ENCODE measurements at regions not wholly inside any gene's neighbourhood (a gene's known extent, or its start where the extent isn't known, plus 50 kb on each side); places are given as distances from the start of the nearest gene placed in this dataset.

DNA sequence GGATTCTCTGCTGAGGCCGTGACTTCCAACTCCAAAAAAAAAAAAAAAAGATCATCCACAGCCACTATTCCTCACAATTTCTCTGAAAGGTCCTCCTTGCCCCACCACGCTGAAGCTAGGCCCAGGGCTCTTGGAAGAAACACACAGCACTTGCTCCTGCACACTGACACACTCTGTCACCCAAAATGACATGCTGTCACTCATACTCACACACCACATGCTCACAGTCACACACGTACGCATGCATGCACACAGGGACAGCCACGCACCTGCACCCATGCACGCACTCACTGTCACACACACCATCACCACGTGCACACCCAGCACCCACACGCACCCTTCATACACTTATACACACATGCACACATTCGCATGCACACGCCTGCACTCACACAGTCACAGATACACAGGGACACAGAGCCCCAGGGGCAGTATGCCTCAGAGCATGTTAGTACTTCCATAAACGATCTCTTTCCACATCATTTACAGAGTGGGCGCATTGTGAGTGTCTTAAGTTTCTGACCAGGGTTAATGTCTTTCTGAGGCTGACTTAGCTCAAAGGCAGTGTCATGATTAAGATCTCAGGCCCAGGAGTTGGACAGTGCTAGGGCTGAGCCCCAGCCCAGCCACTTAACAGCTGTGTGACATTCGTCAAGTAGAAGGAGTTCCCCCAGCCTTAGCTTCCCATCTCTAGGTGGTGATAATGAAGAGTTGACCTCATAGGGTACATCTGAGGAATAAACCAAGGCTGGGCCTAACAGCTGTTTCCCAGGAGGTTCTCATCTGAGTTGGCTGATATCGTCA is 93.4 kb downstream of the GLI2 start:
- DNase-seq (ENCODE audit: low read depth) = no peak

DNA sequence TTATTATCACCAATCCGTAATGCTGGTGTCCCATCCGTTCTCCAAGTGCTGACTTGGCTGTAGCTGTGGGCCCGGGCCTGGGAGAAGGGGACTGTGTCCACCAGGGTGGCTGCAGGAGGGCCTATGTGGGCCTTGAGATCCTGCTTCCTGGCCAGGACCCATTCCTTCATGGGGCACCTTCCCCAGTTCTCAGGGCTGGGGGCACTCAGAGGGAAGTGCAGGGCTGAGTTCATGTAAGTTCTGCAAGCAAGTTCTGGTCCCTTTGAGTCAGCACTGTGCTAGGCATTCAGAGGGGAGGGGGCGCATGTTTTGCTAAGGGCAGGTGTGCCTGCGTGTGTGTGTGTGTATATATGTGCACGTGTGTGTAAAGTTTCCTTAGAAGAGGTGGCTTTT is 94.0 kb downstream of the GLI2 start:
- DNase-seq (ENCODE audit: low read depth) = no peak

DNA sequence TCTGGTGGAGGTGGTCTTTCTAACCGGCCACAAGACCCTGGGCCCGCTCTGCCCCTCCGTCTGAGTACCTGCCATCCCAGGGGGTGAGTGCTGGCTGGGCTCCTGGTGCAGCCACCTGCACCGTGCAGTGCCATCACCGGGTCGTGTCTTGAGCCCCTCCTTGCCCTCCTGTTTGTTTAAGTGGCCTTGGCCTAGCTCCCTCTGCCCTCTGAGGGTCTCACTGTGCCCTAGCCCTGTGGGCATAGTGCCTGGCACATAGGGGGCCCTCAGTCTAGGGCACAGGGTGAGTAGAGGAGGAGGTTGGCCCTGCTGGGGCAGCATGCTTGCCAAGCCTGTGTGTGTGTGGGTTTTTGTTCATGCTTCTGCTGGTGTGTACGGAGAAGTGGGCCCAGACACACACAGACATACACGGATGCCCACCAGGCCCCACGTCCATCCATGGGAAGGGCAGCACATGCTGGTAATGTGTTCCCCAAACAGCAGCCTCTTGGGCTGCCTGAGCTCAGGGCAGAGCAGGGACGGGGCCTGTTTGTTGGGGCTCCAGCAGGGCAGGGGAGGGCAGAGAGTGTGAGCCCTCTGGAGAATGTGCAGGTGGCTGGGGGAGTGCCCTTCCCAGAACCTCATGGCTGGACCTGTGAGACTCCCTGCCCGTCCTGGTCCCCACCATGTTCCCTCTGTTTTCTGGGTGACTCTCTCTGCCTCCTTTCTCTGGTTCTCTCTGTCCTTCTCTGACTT is 94.6 kb downstream of the GLI2 start:
- DNase-seq (ENCODE audit: low read depth) = no peak

DNA sequence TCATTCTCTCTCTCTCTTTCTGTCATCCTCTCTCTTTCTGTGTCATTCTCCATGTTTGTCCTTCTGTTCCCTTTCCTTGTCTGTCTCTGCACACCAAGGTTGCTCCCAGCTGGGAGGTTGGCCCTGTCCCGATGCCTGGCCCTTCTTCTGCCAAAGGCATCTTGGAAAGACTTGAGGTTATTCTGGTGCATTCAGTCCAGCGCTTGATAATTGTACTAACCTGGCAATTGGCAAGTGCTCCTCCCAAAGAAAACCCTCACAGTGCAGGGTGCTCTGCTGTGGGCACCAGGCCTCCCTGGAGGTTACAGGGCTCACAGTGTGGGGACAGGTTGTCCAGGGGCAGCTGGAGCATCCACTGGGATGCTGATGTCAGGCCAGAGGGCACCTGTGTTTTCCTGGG is 95.4 kb downstream of the GLI2 start:
- no peak for DNase-seq (ENCODE audit: low read depth)

DNA sequence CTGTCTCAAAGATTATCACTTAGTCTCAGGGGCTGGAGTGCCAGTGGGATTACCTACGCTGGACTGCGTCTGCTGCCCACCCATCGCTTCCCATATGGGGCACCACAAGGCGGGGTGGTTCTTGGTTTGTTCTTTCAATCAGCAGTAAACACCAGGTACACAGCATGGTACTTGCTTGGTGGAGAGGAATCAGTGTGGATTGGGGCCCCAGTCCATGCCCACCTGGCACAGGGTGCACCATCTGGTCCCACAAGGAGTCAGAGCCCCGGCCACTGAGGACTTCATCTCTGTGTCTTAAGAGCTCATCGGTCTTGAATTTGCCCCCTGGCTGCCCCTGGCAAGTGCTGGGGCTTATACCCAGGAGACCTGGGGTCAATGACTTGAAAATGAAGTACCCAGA is 96.2 kb downstream of the GLI2 start:
- DNase-seq (ENCODE audit: low read depth) = no peak

DNA sequence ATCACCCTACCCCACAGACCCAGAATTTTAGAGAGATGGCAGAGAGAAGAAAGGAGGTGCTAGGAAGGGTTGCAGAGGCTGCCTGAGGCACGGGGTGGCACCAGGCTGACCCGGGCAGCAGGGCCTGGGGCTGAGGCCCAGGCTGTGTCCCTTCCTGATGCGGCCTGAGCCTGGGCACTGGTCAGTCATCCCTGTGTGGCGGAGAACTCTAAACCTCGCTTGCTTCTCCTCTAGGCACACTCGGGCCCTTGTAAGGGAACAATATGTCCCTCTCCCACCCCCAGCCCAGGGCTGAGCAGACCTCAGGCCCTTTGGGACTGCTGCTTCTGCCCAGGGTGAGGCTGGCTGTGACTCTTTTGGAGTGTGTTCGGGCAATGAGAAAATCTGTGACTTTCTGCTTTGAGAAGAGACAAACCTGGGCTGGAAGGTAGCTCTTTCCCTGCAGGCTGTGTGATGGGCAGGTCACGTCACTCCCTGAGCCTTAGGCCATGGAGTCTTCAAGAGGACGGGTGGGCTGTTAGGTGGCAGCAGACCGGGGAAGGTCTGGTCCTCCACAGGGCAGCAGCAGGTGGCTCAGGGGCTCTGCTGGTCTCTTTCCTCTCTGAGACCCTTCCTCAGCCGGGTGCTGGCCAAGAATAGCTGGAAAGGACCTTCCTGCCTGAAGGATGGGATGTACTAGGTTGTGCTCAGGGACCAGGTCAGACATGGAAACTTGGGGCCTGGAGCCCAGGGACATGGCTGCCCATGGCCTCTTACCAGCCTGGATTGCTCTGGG is 96.8 kb downstream of the GLI2 start:
- DNase-seq (ENCODE audit: low read depth) = no peak

DNA sequence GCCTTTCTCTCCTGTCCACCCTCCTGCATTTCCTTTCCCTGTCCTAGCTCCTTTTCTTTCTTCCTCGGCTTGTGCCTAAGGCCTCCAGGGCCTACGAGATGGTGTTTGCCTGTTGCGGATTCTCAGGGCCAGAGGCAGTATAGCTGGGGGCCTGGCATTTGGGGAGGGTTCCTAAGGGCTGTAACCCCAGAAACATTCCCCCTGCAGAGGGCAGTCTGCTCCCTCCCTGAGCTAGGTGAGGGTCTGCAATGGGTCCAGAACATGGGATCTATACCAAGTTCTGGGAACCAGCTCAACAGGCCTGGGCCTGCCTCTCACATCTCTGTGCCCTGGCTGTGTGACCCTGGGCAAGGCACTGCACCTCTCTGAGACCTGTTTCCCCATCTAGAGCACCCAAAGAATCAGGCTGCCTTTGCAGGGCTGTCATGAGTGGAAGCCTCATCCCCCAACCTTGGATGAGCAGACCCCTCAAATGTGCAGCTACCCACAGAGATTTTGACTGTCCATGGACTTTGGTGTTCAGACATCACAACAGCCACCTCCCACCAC is 97.5 kb downstream of the GLI2 start:
- DNase-seq (ENCODE audit: low read depth) = no peak

DNA sequence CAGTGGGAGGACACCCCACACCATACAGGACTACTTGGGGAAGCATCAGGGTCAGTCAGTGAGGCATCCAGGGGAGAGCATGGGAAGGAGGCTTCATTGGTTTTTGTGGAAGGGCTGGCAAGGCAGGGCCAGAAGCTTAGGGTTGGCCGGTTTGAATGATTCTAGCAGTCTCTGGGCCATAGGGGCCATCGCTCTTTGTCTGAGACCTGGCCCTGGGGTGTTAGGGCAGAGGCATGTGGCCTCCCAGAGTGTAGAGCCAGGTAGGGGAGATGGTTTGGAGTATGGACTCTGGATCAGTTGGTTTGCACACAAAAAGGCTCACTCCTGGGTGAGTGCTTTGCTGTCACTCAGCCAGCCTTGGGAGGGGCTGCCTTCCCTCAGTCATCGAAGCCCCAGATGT is 98.5 kb downstream of the GLI2 start:
- DNase-seq (ENCODE audit: low read depth) = no peak

DNA sequence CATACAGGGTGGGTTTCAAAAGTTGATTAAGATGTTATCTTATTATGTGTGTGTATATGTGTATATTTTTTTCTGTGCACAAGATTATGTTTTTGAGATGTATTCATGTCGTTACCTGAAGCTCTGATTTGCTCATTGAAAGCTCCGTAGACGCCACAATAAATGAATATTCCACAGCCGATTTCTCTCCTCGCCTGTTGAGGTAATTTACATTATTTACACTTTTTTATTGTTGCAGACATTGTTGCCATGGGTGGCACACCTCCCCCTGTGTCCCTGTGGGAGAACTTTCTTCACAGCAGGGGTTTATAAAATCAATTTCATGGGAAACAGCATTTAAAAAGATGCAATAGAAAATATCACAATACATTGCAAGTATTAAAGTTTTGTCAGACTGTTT is 100.6 kb downstream of the GLI2 start:
- no peak for DNase-seq (ENCODE audit: low read depth)

DNA sequence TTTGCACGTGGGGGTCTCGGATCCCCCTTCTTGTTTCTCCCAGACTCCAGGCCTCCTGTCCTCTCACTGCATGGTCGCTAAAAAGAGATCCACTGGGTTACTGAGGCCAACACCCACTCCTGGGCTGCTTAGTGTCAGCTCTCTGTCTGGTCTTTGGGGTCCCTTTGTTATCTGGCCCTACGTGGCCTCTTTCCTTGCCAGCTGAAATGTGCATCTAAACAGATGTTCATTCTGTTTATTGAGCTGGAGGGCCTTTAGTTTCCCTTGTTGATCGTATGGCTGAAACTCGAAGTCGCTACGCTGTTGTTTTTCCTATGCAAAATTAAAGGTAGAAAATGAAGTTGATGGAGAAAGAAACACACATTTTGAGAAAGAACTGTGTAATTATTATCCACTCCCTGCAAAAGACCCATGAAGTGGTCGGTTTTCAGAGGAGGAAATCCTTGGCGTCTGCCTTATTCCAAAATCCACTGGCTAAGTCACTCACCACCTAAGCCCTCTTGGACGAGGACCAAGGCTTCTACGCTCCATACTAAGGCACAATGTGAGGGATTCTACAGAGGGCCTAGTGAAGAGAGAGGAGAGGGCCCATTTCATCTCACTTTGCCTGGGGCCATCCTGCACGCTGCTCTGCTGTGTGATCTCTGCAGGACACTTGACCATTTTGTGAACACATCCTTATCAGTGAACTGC is 105.3 kb downstream of the GLI2 start:
- no peak for DNase-seq (ENCODE audit: low read depth)

DNA sequence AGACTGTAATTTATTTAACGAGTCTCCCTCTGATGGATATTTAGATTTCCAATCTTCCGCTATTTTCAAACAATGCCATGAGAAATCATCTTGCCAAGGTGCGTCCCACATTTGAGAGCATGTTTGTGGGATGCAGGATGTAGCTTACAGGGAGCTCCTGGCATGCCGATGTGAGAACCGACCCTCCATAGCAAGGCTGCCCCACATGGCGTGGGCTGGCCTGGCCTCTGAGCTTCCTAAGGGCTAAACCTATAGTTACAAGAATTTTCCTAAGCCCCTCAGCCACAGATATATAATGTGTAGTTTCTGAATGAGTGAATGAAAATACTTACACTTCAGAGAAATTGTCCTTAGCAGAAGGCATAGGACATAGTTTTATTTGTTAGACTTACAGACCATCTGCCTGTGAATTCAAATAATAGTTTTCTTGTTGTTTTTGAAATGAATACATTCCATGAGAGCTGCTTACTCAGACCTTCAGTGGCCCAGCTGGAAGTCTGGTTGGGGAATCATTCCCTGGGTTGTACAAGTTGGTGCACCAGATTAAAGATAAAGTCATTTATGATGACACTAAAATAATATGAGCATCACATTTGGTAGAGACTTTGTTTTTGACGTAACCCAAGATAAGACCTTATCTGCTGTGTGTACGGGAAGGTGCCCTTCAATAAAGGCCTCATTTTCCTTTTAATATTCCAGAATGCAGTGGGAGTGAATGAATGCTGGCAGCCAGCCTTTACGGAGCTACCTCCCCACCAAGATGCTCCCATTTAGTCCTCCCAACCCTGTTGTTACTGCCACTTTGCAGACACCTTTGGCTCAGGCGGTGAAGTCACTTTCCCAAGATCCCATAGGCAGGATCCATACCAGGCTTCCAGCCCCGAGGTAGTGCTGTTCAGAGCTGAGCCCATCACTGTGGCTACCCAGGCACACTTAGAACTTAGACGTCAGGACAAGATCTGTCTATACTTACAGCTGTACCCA is 107.1 kb downstream of the GLI2 start:
- no peak for DNase-seq (ENCODE audit: low read depth)

DNA sequence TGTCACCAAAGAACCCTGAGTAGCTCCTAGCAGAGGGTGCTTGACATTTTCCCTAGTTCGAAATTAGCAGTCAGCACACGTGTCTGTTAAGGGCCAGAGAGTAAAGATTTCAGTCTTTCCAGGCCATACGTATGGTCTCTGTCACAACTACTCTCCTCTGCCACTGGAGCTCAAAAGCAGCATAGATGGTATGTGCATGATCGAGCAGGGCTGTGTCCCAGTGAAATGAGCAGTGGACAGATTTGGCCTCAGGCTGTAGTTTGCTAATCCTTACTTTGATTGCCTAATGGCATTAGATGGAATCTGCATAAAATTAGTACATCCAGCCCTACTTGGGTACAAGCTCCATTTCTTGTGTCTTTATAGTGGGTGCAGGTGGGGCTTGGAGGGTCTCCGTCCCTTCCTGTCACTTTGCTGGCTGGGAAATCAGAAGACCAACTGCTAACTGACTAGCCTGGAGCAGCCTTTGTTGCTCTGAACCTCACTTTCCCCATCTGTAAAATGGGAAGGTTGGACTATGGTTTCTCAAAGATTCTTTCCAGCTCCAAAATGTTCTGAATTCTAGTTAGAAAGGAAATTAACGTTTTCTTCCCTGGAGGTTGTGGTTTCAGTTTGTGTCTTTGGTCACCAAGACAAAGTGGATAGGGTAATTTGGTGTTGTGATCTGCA is 108.5 kb downstream of the GLI2 start:
- no peak for DNase-seq (ENCODE audit: low read depth)

DNA sequence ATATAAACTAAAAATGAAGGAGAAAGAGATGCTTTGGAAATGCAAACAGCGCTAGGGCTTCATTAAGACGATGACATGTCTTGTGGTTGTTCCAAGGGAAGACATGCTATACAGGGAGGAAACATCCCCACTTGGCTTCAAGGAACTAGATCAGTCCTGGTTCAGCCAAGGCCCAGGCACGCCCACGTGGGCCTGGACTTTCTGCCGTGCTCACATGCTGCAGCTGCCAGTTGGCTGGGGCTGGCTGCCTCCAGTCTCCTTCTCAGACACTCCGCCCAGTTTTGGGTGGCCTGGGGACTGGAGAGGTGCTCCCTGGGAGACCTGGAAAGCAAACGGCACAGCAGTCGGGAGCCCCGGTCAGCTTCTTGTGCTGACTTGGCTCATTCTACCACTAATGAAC is 109.6 kb downstream of the GLI2 start:
- no peak for DNase-seq (ENCODE audit: low read depth)

DNA sequence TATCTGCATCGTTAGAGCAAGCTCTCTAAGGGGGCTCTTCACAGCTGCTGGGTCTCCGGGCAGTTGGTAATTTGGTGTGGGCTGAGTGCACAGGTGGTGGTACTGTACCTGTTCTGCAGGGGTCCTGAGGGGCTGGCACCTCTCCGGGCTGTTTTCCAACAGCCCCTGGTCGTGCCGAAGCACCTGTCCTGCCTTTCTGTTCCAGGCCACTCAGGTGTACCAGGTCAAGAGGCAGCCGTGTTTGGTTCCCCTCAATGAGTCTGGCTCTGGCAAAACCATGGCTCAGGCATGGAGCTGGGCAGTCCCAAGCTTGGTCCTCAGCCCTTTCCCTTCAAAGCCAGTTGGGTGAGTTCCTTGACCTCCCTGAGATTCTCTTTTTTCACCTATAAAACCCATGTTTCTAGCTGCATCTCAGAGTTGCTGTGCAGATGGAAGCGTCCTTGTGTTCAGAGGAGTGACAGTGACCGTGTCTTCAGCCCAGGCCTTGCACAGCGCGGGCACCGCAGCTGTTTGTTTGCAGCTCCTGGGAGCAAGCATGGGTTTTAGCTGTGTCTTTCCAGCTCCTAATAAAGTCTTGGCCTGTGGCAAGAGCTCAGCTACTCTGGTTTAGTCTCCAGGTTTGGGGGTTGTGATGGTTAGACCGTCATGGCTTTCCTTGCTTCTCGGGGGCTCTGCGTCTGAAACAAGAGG is 110.9 kb downstream of the GLI2 start:
- DNase-seq (ENCODE audit: low read depth) = no peak

DNA sequence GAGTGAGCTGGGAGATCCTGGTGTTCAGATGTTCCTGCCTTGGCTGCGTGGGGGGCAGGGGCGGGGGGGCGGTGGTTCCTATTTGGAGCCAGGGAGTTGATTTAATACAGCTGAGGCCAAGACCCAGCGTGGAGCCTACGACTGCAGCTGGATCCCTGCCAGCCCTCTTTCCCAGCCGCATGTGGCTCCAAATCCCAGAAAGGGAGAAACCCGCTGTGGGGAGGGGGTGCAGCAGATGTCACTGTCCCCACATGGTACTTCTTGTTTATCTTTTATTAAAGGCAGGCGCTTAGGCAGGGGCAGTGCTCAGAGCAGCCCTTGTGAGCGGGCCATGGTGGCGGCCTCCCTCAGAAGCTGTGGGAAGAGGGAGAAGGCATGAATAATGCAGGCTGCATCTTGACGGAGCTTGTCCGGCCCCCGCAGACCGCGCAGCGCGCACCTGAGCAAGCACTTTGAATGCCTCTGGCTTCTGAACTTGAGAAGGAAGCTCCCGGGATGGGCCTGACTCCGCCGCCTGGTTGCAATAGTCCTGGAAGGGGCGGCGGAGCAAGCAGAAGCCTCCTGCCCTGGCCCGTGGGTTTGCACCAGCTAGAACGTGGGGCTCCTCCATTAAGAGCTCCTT is 112.1 kb downstream of the GLI2 start:
- no peak for DNase-seq (ENCODE audit: low read depth)

DNA sequence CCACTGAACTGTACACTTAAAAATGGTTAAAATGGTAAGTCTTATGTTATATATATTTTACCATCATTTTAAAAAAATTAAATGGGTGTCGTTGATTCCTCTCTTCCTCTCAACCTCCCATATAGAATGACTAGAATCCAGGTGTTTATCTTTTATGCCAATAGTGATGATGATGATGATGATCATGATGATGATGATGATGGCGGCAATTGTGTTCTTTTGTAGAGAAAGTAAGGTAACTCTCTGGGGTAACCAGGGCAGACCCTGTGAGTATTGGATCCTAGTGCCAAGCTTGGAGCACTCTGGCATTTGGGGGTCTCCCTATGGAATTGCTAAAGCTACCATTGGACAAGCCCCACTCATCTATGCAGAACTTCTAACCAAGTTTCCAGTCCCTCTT is 113.6 kb downstream of the GLI2 start:
- DNase-seq (ENCODE audit: low read depth) = no peak

DNA sequence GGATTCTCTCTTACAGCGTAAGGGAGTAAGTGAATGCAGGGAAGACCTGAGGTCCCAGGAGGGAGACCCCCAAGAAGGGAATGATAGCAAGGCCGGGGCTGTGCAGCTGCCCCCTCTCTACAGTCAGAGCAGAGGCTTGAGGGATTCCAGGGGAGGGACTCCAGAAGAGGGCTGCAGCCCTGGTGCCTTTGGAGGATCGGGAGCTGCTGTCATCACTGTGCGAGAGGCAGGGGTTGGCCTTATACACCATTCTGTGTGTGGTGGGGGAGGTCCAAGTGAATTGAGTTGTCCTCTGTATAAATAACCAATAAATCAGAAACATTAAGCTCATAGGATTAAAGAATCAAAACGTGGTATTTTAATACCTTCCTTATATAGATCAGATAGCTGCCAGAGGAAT is 114.9 kb downstream of the GLI2 start:
- DNase-seq (ENCODE audit: low read depth) = no peak

DNA sequence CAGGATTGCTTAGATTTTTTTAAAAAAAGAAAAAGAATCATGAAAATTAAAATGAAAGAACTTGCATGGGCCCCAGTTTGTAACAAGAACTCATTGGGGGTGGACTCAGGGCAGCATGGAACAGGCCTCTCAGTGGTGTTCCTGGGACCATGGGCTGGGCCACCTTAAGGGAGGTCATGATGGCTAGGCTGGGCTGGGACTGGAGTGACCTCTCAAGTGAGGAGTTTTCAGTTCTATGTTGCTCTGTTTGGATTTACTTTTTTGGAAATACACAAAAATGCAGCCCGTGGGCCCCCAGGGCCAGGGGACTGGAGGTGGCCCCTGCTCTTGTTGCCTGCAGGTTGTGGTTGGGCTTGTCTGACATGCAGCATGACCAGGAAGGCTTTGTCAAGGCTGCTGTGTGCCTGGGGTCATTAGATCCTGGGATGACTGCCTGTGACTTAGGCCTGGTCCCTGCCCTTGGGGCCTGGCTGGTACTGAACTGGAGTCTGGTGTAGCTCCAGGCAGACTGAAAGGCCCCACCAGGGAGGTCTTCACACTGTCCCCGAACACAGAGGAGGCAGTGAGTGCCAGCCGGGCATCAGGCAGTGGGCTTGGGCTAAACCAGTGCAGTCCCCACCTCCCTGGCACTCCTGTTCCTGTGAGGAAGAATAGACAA is 115.6 kb downstream of the GLI2 start:
- DNase-seq (ENCODE audit: low read depth) = no peak
